HPDE6-E6E7 (cell line): ENCODE measurements at regions not wholly inside any gene's neighbourhood (a gene's known extent, or its start where the extent isn't known, plus 50 kb on each side); places are given as distances from the start of the nearest gene placed in this dataset.

ENCODE experiments used
- DNase-seq: peaks from one replicate; pipeline ENCODE4 v3.0.0; 2011; ENCODE audit warnings: missing footprints; ENCODE audit errors: extremely low spot score

DNA sequence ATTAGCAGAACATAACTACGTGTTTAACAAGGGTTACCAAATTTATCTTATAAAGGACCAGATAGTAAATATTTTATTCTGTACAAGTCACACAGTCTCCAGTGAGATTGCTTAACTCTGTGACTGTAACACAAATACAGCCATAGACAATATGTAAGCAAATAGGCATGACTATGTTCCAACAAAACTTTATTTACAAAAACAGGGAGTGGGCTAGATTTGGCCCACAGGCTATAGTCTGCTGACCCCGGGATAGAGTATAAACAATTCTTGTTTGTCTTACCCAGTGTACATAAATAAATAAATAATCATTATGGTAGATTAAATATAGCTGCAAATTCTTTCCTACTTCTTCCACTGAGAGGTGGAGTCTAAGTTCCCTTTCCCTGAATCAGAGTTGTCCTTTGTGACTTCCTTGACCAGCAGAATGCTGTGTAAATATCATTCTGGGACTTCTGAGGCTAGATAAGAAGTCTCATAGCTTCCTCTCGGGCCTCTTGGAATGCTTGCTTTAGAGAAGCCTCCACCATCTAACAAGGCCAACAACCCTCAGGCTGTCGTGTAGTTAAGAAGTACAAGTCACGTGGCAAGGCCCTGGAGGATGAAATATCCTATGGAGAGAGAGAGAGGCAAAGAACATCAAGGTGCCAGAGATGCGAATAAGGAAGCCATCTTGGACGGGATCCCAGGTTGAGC, 59.1 kb upstream of the TMEM244 start:
- DNase-seq, result no peak

DNA sequence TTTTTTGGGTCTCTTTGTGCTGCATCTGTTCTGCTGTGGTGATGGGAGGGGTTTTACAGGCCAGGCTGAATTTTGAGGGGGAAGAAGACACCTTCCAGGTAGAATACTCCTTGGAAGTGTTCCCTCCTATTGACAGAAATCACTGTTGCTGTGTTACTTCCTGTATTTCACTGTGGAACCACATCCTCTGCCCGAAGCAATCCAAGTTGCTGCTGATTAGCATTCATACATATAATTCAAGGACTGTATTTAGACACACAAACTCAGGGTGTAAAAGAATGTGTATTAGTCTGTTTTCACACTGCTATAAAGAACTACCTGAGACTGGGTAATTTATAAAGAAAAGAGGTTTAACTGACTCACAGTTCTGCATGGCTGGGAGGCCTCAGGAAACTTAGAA, 50.6 kb upstream of the TMEM244 start:
- DNase-seq, result no peak
